MCF 10A (cell line): ENCODE measurements at regions not wholly inside any gene's neighbourhood (a gene's known extent, or its start where the extent isn't known, plus 50 kb on each side); places are given as distances from the start of the nearest gene placed in this dataset.

Experiments
- BruUV-seq: library from RNA; stranded (reverse); fragments of 400-500 nt; replicated peaks from 2 replicates; lab custom pipeline; 2021; lab: Mats Ljungman, UMichigan
- CTCF ChIA-PET: fragments of 300-600 bp; sonication (Branson Sonifier 250); formaldehyde crosslinking; extraction: SDS; loops from one replicate; lab custom pipeline; 2021; ENCODE audit warnings: antibody characterized with exemption, inconsistent platforms; lab: Yijun Ruan, JAX
- POLR2A ChIA-PET: fragments of 300-600, 350-650 bp; sonication (Branson Sonifier 250); formaldehyde crosslinking; extraction: SDS; loops from one replicate; lab custom pipeline; 2020; ENCODE audit warnings: antibody characterized with exemption, inconsistent platforms; lab: Yijun Ruan, JAX
- DNase-seq: peaks from one replicate; pipeline ENCODE4 v3.0.0-alpha.2; 2018; ENCODE audit not compliant: unreplicated experiment
- H3K27ac Mint-ChIP-seq: one replicate; pipeline ENCODE4 v1.8.0; 2022; ENCODE audit warnings: mild to moderate bottlenecking, low read depth, mixed read lengths; ENCODE audit not compliant: unreplicated experiment
- H3K27me3 Mint-ChIP-seq: one replicate; pipeline ENCODE4 v1.8.0; 2022; ENCODE audit warnings: mixed read lengths; ENCODE audit not compliant: insufficient read depth, unreplicated experiment
- H3K36me3 Mint-ChIP-seq: one replicate; pipeline ENCODE4 v1.8.0; 2022; ENCODE audit warnings: mild to moderate bottlenecking, moderate library complexity, mixed read lengths; ENCODE audit not compliant: insufficient read depth, unreplicated experiment
- H3K4me1 Mint-ChIP-seq: one replicate; pipeline ENCODE4 v1.8.0; 2022; ENCODE audit warnings: mixed read lengths; ENCODE audit not compliant: insufficient read depth, unreplicated experiment
- H3K4me3 Mint-ChIP-seq: one replicate; pipeline ENCODE4 v1.8.0; 2022; ENCODE audit warnings: mild to moderate bottlenecking, moderate library complexity, mixed read lengths; ENCODE audit not compliant: unreplicated experiment
- H3K9me3 Mint-ChIP-seq: one replicate; pipeline ENCODE4 v1.8.0; 2022; ENCODE audit warnings: mixed read lengths; ENCODE audit not compliant: unreplicated experiment
- CTCF ChIP-seq: fragments of 200-600 bp; IDR thresholded peaks from one replicate; pipeline ENCODE4 v1.8.0; 2022; ENCODE audit warnings: antibody characterized with exemption, mild to moderate bottlenecking; ENCODE audit not compliant: unreplicated experiment
- intact Hi-C: fragments of 100-400 bp; cut with micrococcal nuclease; formaldehyde crosslinking; loops from 2 replicates; pipeline ENCODE4 v1.14.1; 2022

GRCh38 chr22:48880749-48881148, 946.9 kb downstream of the BRD1 start:
- BruUV-seq, result no TSS peak
- Mint-ChIP-seq H3K9me3 (peaks cover 15% of the 10 kb centered on the region), H3K36me3 (no peaks in the 10 kb centered on the region), H3K4me3 (no peak overlapping the region), H3K27me3 (no peaks in the 10 kb centered on the region), H3K4me1 (no peaks in the 10 kb centered on the region), H3K27ac (no peak overlapping the region)
- CTCF ChIA-PET, result no interaction called here
- no peak for TF ChIP-seq CTCF
- no peak for DNase-seq
- intact Hi-C loops, result no loop called here
- POLR2A ChIA-PET, result no interaction called here

GRCh38 chr22:48876951-48877350, 950.7 kb downstream of the BRD1 start:
- intact Hi-C loops, result no loop called here
- no peak overlapping the region for H3K4me3 Mint-ChIP-seq
- H3K27me3 Mint-ChIP-seq, result no peaks in the 10 kb centered on the region
- H3K4me1 Mint-ChIP-seq, result no peaks in the 10 kb centered on the region
- no peak for DNase-seq
- H3K27ac Mint-ChIP-seq, result no peak overlapping the region
- ChIA-PET CTCF (no interaction called here), POLR2A (no interaction called here)
- TF ChIP-seq CTCF, result no peak
- H3K36me3 Mint-ChIP-seq, result no peaks in the 10 kb centered on the region
- peaks cover 24% of the 10 kb centered on the region for H3K9me3 Mint-ChIP-seq
- no TSS peak for BruUV-seq

GRCh38 chr22:48874956-48875355, 952.7 kb downstream of the BRD1 start:
- no peak for DNase-seq
- no peak overlapping the region for H3K27ac Mint-ChIP-seq
- no peak overlapping the region for H3K4me3 Mint-ChIP-seq
- intact Hi-C loops, result no loop called here
- BruUV-seq, result no TSS peak
- no peaks in the 10 kb centered on the region for H3K36me3 Mint-ChIP-seq
- ChIA-PET POLR2A (no interaction called here), CTCF (no interaction called here)
- H3K9me3 Mint-ChIP-seq, result peaks cover 30% of the 10 kb centered on the region
- no peak for TF ChIP-seq CTCF
- no peaks in the 10 kb centered on the region for H3K4me1 Mint-ChIP-seq
- no peaks in the 10 kb centered on the region for H3K27me3 Mint-ChIP-seq

- Mint-ChIP-seq H3K4me1 (no peaks in the 10 kb centered on the region), H3K27ac (no peak overlapping the region), H3K9me3 (peaks cover 33% of the 10 kb centered on the region), H3K27me3 (no peaks in the 10 kb centered on the region), H3K4me3 (no peak overlapping the region), H3K36me3 (no peaks in the 10 kb centered on the region)
- POLR2A ChIA-PET, result no interaction called here
- TF ChIP-seq CTCF, result no peak
- BruUV-seq, result no TSS peak
- no peak for DNase-seq
- intact Hi-C loops, result no loop called here
- CTCF ChIA-PET, result no interaction called here
Measured at GRCh38 chr22:48873191-48873520, 954.5 kb downstream of the BRD1 start.
